HCT116 (cell line): ENCODE measurements at regions not wholly inside any gene's neighbourhood (a gene's known extent, or its start where the extent isn't known, plus 50 kb on each side); places are given as distances from the start of the nearest gene placed in this dataset.

Experiments
- ATAC-seq: fragments of 200-7000 bp; cut with Tn5 transposase; 2 replicates; pipeline ENCODE4 v1.9.1; 2020; ENCODE audit warnings: mild to moderate bottlenecking, moderate library complexity
- BruUV-seq: library from RNA; stranded (reverse); fragments of 400-500 nt; replicated peaks from 2 replicates; lab custom pipeline; 2021; lab: Mats Ljungman, UMichigan
- CTCF ChIA-PET: fragments of 300-600 bp; sonication (Branson Sonifier 250); formaldehyde crosslinking; loops from one replicate; lab custom pipeline; 2021; ENCODE audit warnings: antibody characterized with exemption; lab: Charles Lee
- POLR2A ChIA-PET: fragments of 300-600, 350-600 bp; sonication (Branson Sonifier 250); formaldehyde crosslinking; loops from one replicate; lab custom pipeline; 2021; ENCODE audit warnings: antibody characterized with exemption; lab: Charles Lee
- RAD21 ChIA-PET, 2 experiments: fragments of 300-600 bp; sonication (Branson Sonifier 250); formaldehyde crosslinking; loops; one replicate each; lab custom pipeline; 2023; ENCODE audit warnings: low total read pairs in 2 of 2; ENCODE audit not compliant: uncharacterized antibody in 2 of 2, unreplicated experiment in 2 of 2, low non-redundant PET in 1 of 2; lab: Charles Lee
- DNase-seq: peaks from one replicate; pipeline ENCODE4 v3.0.0-alpha.2; 2010; ENCODE audit warnings: low read depth, low spot score
- H2AFZ ChIP-seq: fragments of 200-600 bp; shearing (Covaris generic), sonication (generic); 2 replicates; pipeline ENCODE4 v1.6.1; 2017; ENCODE audit warnings: low read depth, mixed run types, mixed read lengths, antibody characterized with exemption, low read length; ENCODE audit not compliant: poor library complexity, severe bottlenecking
- H3K27ac ChIP-seq: 2 replicates; pipeline ENCODE4 v1.5.1; 2012; ENCODE audit warnings: low read depth, low read length
- H3K27me3 ChIP-seq: fragments of 200-600 bp; sonication (generic); 2 replicates; pipeline ENCODE4 v1.6.1; 2016; ENCODE audit warnings: mixed run types, low read length, mixed read lengths; ENCODE audit not compliant: insufficient read depth
- H3K36me3 ChIP-seq, 2 experiments: fragments of 200-500 bp in 1 of 2; fragments of 200-600 bp in 1 of 2; sonication (Bioruptor generic) in 1 of 2; sonication (generic) in 1 of 2; 2 replicates each; pipeline versions ENCODE4 v1.5.1 to v1.6.1; 2014 to 2016; ENCODE audit warnings: low read length in 2 of 2, inconsistent platforms in 1 of 2, mixed read lengths in 1 of 2, mixed run types in 1 of 2; ENCODE audit not compliant: insufficient read depth in 2 of 2, control insufficient read depth in 1 of 2
- H3K4me1 ChIP-seq, 2 experiments: fragments of 200-600 bp in 1 of 2; sonication (generic) in 1 of 2; 2 replicates each; pipeline versions ENCODE4 v1.5.1 to v1.6.1; 2012 to 2017; ENCODE audit warnings: low read length in 2 of 2, inconsistent platforms in 1 of 2, mild to moderate bottlenecking in 1 of 2, mixed read lengths in 1 of 2, mixed run types in 1 of 2, moderate library complexity in 1 of 2; ENCODE audit not compliant: insufficient read depth in 2 of 2, control insufficient read depth in 1 of 2
- H3K4me2 ChIP-seq: fragments of 200-600 bp; sonication (generic); 2 replicates; pipeline ENCODE4 v1.6.1; 2017; ENCODE audit warnings: mixed run types, low read length, mixed read lengths
- H3K4me3 ChIP-seq, 2 experiments: fragments of 200-600 bp in 1 of 2; sonication (generic) in 1 of 2; replicated peaks in 1 of 2; 2 replicates each; pipeline ENCODE4 v1.5.1; 2011 to 2016; ENCODE audit warnings: low read length in 2 of 2, control low read depth in 1 of 2, low read depth in 1 of 2, mild to moderate bottlenecking in 1 of 2, mixed read lengths in 1 of 2, mixed run types in 1 of 2
- H3K79me2 ChIP-seq: fragments of 200-600 bp; sonication (generic); 2 replicates; pipeline ENCODE4 v1.6.1; 2017; ENCODE audit warnings: mild to moderate bottlenecking, mixed run types, low read length, moderate library complexity, mixed read lengths; ENCODE audit not compliant: insufficient read depth
- H3K9ac ChIP-seq: fragments of 200-600 bp; sonication (generic); 2 replicates; pipeline ENCODE4 v1.6.1; 2016; ENCODE audit warnings: low read length, mixed read lengths
- H3K9me2 ChIP-seq: fragments of 200-600 bp; sonication (generic), shearing (Covaris generic); 2 replicates; pipeline ENCODE4 v1.6.1; 2017; ENCODE audit warnings: mixed run types, mild to moderate bottlenecking, moderate library complexity; ENCODE audit not compliant: insufficient read depth
- H3K9me3 ChIP-seq, 2 experiments: fragments of 200-500 bp in 1 of 2; fragments of 200-600 bp in 1 of 2; sonication (Bioruptor generic) in 1 of 2; sonication (generic) in 1 of 2; 2 replicates each; pipeline ENCODE4 v1.6.1; 2014 to 2017; ENCODE audit warnings: low read length in 2 of 2, mixed read lengths in 2 of 2, inconsistent platforms in 1 of 2, low read depth in 1 of 2, mild to moderate bottlenecking in 1 of 2, mixed run types in 1 of 2, moderate library complexity in 1 of 2; ENCODE audit not compliant: control insufficient read depth in 1 of 2, insufficient read depth in 1 of 2
- H4K20me1 ChIP-seq: fragments of 200-600 bp; sonication (generic), shearing (Covaris generic); 2 replicates; pipeline ENCODE4 v1.6.1; 2017; ENCODE audit warnings: mixed run types, mild to moderate bottlenecking, moderate library complexity; ENCODE audit not compliant: insufficient read depth
- EGR1 ChIP-seq: IDR thresholded peaks from 2 replicates; pipeline ENCODE4 v1.6.1; 2012; ENCODE audit warnings: low read depth
- ELF1 ChIP-seq: IDR thresholded peaks from 2 replicates; pipeline ENCODE4 v1.6.1; 2012; ENCODE audit warnings: low read depth, borderline replicate concordance
- EZH2 ChIP-seq: fragments of 200-600 bp; sonication (generic); IDR thresholded peaks from 2 replicates; pipeline ENCODE4 v1.6.1; 2017; ENCODE audit warnings: antibody characterized with exemption, mixed run types
- POLR2A ChIP-seq: IDR thresholded peaks from 2 replicates; pipeline ENCODE4 v1.7.0; 2011; ENCODE audit warnings: borderline replicate concordance; ENCODE audit not compliant: insufficient read depth, insufficient read length; ENCODE audit errors: extremely low read depth
- SIN3A ChIP-seq: IDR thresholded peaks from 2 replicates; pipeline ENCODE4 v1.6.1; 2012; ENCODE audit warnings: low read depth
- SP1 ChIP-seq: IDR thresholded peaks from 2 replicates; pipeline ENCODE4 v1.6.1; 2012; ENCODE audit warnings: low read depth
- intact Hi-C: fragments of 100-400 bp; cut with micrococcal nuclease; formaldehyde crosslinking; loops from 2 replicates; pipeline ENCODE4 v1.10.0; 2022
- TF ChIP-seq, protein P1 (sequence below), 3 experiments: fragments of 200-600 bp in 1 of 3; sonication (generic) in 1 of 3; IDR thresholded peaks in 2 of 3; conservative IDR thresholded peaks in 1 of 3; 2 replicates each; pipeline ENCODE4 v1.5.1; 2012 to 2017; ENCODE audit warnings: low read depth in 2 of 3, low read length in 2 of 3, antibody characterized with exemption in 1 of 3, borderline replicate concordance in 1 of 3, control low read depth in 1 of 3, mild to moderate bottlenecking in 1 of 3, mixed read lengths in 1 of 3, mixed run types in 1 of 3, moderate library complexity in 1 of 3; ENCODE audit not compliant: insufficient read depth in 1 of 3
- TF ChIP-seq, protein P2 (sequence below): IDR thresholded peaks from 2 replicates; pipeline ENCODE4 v1.6.1; 2012
- TF ChIP-seq, protein P3 (sequence below): IDR thresholded peaks from 2 replicates; pipeline ENCODE4 v1.6.1; 2012

DNA sequence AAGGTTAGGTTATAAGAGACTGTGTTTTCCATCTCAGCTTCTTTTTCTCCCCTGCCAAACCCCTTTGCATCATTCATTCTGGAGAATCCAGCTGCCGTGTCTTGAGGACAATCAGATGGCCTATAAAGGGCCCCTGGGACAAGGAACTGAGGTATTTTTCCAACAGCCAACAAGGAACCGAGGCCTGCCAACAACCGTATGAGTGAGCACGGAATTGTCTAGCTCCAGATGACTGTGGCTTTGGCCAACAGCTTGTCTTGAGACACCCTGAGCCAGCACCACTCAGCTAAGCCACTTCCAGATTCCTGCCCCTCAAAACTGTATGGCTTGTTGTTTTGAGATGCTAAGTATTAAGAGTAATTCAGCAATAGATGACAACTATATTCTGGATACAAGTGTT is 433.7 kb upstream of the HSF2 start:
- ATAC-seq, result no peak
- H3K27me3 ChIP-seq, result no peaks in the 10 kb centered on the region
- BruUV-seq, result no TSS peak

More for the DNA sequence above, 433.7 kb upstream of the HSF2 start:
- Histone ChIP-seq H3K4me3 (no peak overlapping the region), H3K9me2 (no peaks in the 10 kb centered on the region), H3K79me2 (no peaks in the 10 kb centered on the region), H3K9ac (no peak overlapping the region), H3K27ac (no peak overlapping the region), H3K36me3 (no peaks in the 10 kb centered on the region), H4K20me1 (no peaks in the 10 kb centered on the region), H3K9me3 (no peaks in the 10 kb centered on the region), H2AFZ (no peak overlapping the region), H3K4me1 (no peaks in the 10 kb centered on the region), H3K4me2 (no peak overlapping the region)
- CTCF ChIA-PET, result no interaction called here
- DNase-seq, result no peak
- RAD21 ChIA-PET, result no interaction called here
- POLR2A ChIA-PET, result no interaction called here
- TF ChIP-seq SIN3A, result no peak
- TF ChIP-seq EZH2, result no peak
- no peak for TF ChIP-seq SP1
- TF ChIP-seq, protein P1, sequence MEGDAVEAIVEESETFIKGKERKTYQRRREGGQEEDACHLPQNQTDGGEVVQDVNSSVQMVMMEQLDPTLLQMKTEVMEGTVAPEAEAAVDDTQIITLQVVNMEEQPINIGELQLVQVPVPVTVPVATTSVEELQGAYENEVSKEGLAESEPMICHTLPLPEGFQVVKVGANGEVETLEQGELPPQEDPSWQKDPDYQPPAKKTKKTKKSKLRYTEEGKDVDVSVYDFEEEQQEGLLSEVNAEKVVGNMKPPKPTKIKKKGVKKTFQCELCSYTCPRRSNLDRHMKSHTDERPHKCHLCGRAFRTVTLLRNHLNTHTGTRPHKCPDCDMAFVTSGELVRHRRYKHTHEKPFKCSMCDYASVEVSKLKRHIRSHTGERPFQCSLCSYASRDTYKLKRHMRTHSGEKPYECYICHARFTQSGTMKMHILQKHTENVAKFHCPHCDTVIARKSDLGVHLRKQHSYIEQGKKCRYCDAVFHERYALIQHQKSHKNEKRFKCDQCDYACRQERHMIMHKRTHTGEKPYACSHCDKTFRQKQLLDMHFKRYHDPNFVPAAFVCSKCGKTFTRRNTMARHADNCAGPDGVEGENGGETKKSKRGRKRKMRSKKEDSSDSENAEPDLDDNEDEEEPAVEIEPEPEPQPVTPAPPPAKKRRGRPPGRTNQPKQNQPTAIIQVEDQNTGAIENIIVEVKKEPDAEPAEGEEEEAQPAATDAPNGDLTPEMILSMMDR (IDR thresholded peaks at IDR 0.05 in 2 of 3, conservative IDR thresholded peaks at IDR 0.05 in 1 of 3; ENCODE audit: borderline replicate concordance in 1 of 3, insufficient read depth in 1 of 3, low read depth in 2 of 3, low read length in 2 of 3), result no peak
- no peak for TF ChIP-seq POLR2A
- TF ChIP-seq, protein P2, sequence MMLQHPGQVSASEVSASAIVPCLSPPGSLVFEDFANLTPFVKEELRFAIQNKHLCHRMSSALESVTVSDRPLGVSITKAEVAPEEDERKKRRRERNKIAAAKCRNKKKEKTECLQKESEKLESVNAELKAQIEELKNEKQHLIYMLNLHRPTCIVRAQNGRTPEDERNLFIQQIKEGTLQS, result no peak
- no peak for TF ChIP-seq EGR1
- TF ChIP-seq ELF1, result no peak
- TF ChIP-seq, protein P3, sequence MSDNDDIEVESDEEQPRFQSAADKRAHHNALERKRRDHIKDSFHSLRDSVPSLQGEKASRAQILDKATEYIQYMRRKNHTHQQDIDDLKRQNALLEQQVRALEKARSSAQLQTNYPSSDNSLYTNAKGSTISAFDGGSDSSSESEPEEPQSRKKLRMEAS, result no peak
- intact Hi-C loops, result no loop called here
